ENCODE measurements at regions not wholly inside any gene's neighbourhood (a gene's known extent, or its start where the extent isn't known, plus 50 kb on each side); places are given as distances from the start of the nearest gene placed in this dataset.

DNA sequence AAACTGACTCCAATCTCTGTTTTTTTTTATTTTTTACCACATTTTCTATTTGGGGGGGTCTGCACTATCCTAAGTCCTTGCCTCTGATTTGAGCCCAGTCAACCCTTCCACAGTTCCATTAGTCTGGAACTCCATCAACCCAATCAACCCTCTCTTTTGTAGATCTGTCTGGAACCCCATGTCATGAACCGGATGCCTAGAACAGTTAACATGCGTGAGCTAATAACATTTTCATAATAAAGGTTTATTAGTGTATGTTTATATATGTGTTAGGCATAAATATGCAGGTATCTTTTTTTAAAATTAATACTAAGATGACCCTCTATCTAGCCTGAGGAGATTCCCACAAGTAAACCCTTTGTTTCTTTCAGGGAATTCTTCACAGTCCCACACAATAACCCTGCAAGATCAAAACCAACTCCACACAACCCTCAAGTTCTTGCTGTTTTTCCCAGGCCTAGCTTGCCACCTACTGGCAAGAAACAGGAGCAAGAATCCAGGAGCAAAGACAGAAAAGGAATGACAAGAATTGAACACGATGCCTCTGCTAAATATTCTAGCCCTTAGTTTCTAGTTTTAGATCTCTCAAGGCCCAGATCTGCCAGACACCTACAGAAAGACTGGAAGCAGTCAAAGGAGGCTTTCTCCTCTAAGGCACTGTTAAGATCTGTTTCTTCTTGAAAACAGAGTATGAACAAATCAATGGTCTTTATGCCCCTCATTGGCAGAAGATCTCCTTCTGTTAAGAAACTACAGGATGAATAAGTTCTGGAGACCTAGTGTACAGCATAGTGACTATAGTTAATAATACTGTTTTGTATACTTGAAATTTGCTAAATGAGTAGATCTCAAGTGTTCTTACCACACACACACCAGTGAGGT is 100.4 kb downstream of the TRIM36 start:
- Histone ChIP-seq H3K23me2 (ENCODE audit: low read depth, low read length) (no peaks in the 10 kb centered on the region), H4K8ac (ENCODE audit: extremely low read depth, insufficient read depth, low read length) (no peak overlapping the region), H4K5ac (ENCODE audit: insufficient read length, low read depth, low read length) (no peak overlapping the region), H4K91ac (replicated peaks; ENCODE audit: insufficient read length, low read length) (no peak overlapping the region), H3K79me1 (ENCODE audit: low read depth, low read length) (no peaks in the 10 kb centered on the region), H3K4me1 (replicated peaks in 1 of 4; ENCODE audit: control insufficient read depth in 3 of 4, insufficient read depth in 4 of 4, low read length in 3 of 4) (peaks cover 0 to 12% (median 3%) of the 10 kb centered on the region in 4 experiments; a peak in 4 of 7 replicates), H2BK5ac (ENCODE audit: low read depth, low read length) (no peak overlapping the region), H3K4me3 (ENCODE audit: extremely low read depth in 1 of 4, insufficient read depth in 2 of 4, low read depth in 3 of 4, low read length in 4 of 4) (no peak overlapping the region), H3K23ac (ENCODE audit: insufficient read length) (no peak overlapping the region), H2BK15ac (ENCODE audit: low read length) (no peak overlapping the region), H2BK120ac (replicated peaks; ENCODE audit: low read depth, low read length) (no peak overlapping the region), H3K79me2 (ENCODE audit: control insufficient read depth in 1 of 2, insufficient read depth in 2 of 2, low read length in 2 of 2) (no peaks in the 10 kb centered on the region), H2AFZ (ENCODE audit: low read length) (peak overlapping the region; percentile 90; the same call in 1 of the 2 replicates), H2BK20ac (ENCODE audit: low read length) (no peak overlapping the region), H2BK12ac (ENCODE audit: low read depth, low read length) (no peak overlapping the region), H3K27ac (ENCODE audit: low read depth, low read length) (no peak overlapping the region), H3K36me3 (ENCODE audit: control insufficient read depth in 2 of 4, insufficient read depth in 4 of 4, low read length in 3 of 4) (no peaks in the 10 kb centered on the region), H2AK5ac (ENCODE audit: low read depth, low read length) (no peak overlapping the region), H3K4me2 (ENCODE audit: insufficient read depth in 1 of 2, low read depth in 2 of 2, low read length in 2 of 2) (no peak overlapping the region), H3K9me3 (ENCODE audit: insufficient read depth in 2 of 2, low read depth in 1 of 2, low read length in 1 of 2) (no peaks in the 10 kb centered on the region), H3K56ac (replicated peaks; ENCODE audit: insufficient read length, low read depth, low read length) (no peak overlapping the region), H3K14ac (ENCODE audit: insufficient read length) (no peak overlapping the region), H3K9ac (replicated peaks in 1 of 4; ENCODE audit: extremely low read depth in 1 of 4, low read depth in 3 of 4, low read length in 3 of 4) (no peak overlapping the region), H3K4ac (replicated peaks; ENCODE audit: insufficient read length, low read depth, low read length) (no peak overlapping the region), H3K18ac (ENCODE audit: extremely low read depth, low read length) (no peak overlapping the region), H4K20me1 (replicated peaks in 1 of 2; ENCODE audit: control insufficient read depth in 1 of 2, insufficient read depth in 2 of 2, low read length in 2 of 2) (no peaks in the 10 kb centered on the region), H3K27me3 (replicated peaks in 1 of 4; ENCODE audit: control insufficient read depth in 3 of 4, extremely low read depth in 1 of 4, insufficient read depth in 3 of 4, low read length in 3 of 4) (no peaks in the 10 kb centered on the region)
- TF ChIP-seq, protein P1, sequence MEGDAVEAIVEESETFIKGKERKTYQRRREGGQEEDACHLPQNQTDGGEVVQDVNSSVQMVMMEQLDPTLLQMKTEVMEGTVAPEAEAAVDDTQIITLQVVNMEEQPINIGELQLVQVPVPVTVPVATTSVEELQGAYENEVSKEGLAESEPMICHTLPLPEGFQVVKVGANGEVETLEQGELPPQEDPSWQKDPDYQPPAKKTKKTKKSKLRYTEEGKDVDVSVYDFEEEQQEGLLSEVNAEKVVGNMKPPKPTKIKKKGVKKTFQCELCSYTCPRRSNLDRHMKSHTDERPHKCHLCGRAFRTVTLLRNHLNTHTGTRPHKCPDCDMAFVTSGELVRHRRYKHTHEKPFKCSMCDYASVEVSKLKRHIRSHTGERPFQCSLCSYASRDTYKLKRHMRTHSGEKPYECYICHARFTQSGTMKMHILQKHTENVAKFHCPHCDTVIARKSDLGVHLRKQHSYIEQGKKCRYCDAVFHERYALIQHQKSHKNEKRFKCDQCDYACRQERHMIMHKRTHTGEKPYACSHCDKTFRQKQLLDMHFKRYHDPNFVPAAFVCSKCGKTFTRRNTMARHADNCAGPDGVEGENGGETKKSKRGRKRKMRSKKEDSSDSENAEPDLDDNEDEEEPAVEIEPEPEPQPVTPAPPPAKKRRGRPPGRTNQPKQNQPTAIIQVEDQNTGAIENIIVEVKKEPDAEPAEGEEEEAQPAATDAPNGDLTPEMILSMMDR (IDR thresholded peaks at IDR 0.05; ENCODE audit: control extremely low read depth in 1 of 3, insufficient read depth in 1 of 3, low read depth in 1 of 3, low read length in 3 of 3), result peak; percentile 9 to 86 (median 83)
- peak; percentile 95 to 96 for TF ChIP-seq RAD21 (IDR thresholded peaks at IDR 0.05 in 1 of 2, conservative IDR thresholded peaks at IDR 0.05 in 1 of 2; ENCODE audit: low read depth in 2 of 2, low read length in 2 of 2)
- TF ChIP-seq TEAD4 (IDR thresholded peaks at IDR 0.05; ENCODE audit: low read depth, low read length), result peak; percentile 72
- TF ChIP-seq SIRT6 (IDR thresholded peaks at IDR 0.05; ENCODE audit: low read length), result no peak
- 71% methylated on average over 3 of the region's 3 CpGs; no CpG with 5 or more reads in 1 of the 2 experiments for WGBS, 2 experiments (ENCODE audit: extremely low coverage in 1 of 2, insufficient coverage in 1 of 2, insufficient read length in 1 of 2, insufficient replicate concordance in 2 of 2, low coverage in 1 of 2, low lambda C conversion rate in 2 of 2, missing lambda C conversion rate in 1 of 2)
- DNase-seq (ENCODE audit: low read depth in 1 of 2, low spot score in 2 of 2) (peak in 1 of 2 experiments; percentile 58), FAIRE-seq (peak; percentile 95)
- POLR2A ChIA-PET (ENCODE audit: partially characterized antibody), result interaction anchor here (0.7 kb wide), 1 partner anchor 1223 kb away, joined by 3 read pairs; no protein-coding TSS in a partner anchor
- CTCF ChIA-PET (ENCODE audit: partially characterized antibody), result interaction anchor here (0.6 to 5.0 kb wide), 51 partner anchors 12 to 1443 kb away, joined by 3 to 40 read pairs (median 4); no protein-coding TSS in a partner anchor

All from H1 (cell line).